SJSA1 (cell line): ENCODE measurements at regions not wholly inside any gene's neighbourhood (a gene's known extent, or its start where the extent isn't known, plus 50 kb on each side); places are given as distances from the start of the nearest gene placed in this dataset.
"Not testable (repeated sequence)": the region's sequence is repeated elsewhere in the genome, so short reads cannot be mapped to it uniquely, and the experiment has no call there.

ENCODE experiments used
- DNase-seq, 2 experiments: peaks; one replicate each; pipeline ENCODE4 v3.0.0-alpha.2; 2015 to 2020; ENCODE audit warnings: low spot score in 2 of 2, low read depth in 1 of 2
- H3K27ac ChIP-seq: fragments of 250-450 bp; sonication (Bioruptor Pico); 2 replicates; pipeline ENCODE4 v1.5.1; 2020; ENCODE audit warnings: mild to moderate bottlenecking, moderate library complexity
- H3K27me3 ChIP-seq: fragments of 250-450 bp; sonication (Bioruptor Pico); replicated peaks from 2 replicates; pipeline ENCODE4 v1.5.1; 2020; ENCODE audit warnings: mild to moderate bottlenecking, moderate library complexity
- H3K36me3 ChIP-seq: fragments of 250-450 bp; sonication (Bioruptor Pico); 2 replicates; pipeline ENCODE4 v1.5.1; 2020; ENCODE audit warnings: mild to moderate bottlenecking
- H3K4me1 ChIP-seq: fragments of 250-450 bp; sonication (Bioruptor Pico); replicated peaks from 2 replicates; pipeline ENCODE4 v1.6.1; 2021; ENCODE audit warnings: mild to moderate bottlenecking
- H3K4me3 ChIP-seq: fragments of 250-450 bp; sonication (Bioruptor Pico); 2 replicates; pipeline ENCODE4 v1.5.1; 2020; ENCODE audit warnings: mild to moderate bottlenecking
- H3K9me3 ChIP-seq: fragments of 250-450 bp; sonication (Bioruptor Pico); replicated peaks from 2 replicates; pipeline ENCODE4 v1.5.1; 2020; ENCODE audit warnings: mild to moderate bottlenecking

- H3K27me3 ChIP-seq, H3K9me3 ChIP-seq, H3K36me3 ChIP-seq, DNase-seq, H3K4me3 ChIP-seq, H3K27ac ChIP-seq, H3K4me1 ChIP-seq: not testable (repeated sequence)
These were observed 111.4 kb upstream of the METTL9 start for GRCh38 chr16:21487956-21488355.

GRCh38 chr16:21499046-21499445 lies 100.3 kb upstream of the METTL9 start:
- H3K9me3 ChIP-seq, H3K27me3 ChIP-seq, DNase-seq, H3K27ac ChIP-seq, H3K4me3 ChIP-seq, H3K4me1 ChIP-seq: not testable (repeated sequence)
- H3K36me3 ChIP-seq: peaks cover 15% of the 10 kb centered on the region

- not testable (repeated sequence) for H3K9me3 ChIP-seq, DNase-seq, H3K4me1 ChIP-seq, H3K27me3 ChIP-seq
- H3K27ac ChIP-seq: peak overlapping the region; percentile 67
- peaks cover 15% of the 10 kb centered on the region for H3K36me3 ChIP-seq
- peak overlapping the region; percentile 52 for H3K4me3 ChIP-seq
These were observed 98.0 kb upstream of the METTL9 start for GRCh38 chr16:21501223-21501868.

- Histone ChIP-seq H3K9me3 (no peaks in the 10 kb centered on the region), H3K4me3 (peak overlapping the region; percentile 52), H3K27me3 (no peaks in the 10 kb centered on the region), H3K27ac (peak overlapping the region; percentile 67), H3K36me3 (peaks cover 19% of the 10 kb centered on the region), H3K4me1 (peaks cover 4% of the 10 kb centered on the region)
- peak; percentile 96 to 99 for DNase-seq
These were observed 97.3 kb upstream of the METTL9 start for GRCh38 chr16:21501869-21502667.

- H3K4me1 ChIP-seq, H3K27ac ChIP-seq, H3K9me3 ChIP-seq, H3K27me3 ChIP-seq, H3K4me3 ChIP-seq: not testable (repeated sequence)
- H3K36me3 ChIP-seq: peaks cover 30% of the 10 kb centered on the region
- peak in 1 of 2 experiments; percentile 35 for DNase-seq
These were observed 95.8 kb upstream of the METTL9 start for GRCh38 chr16:21503574-21503920.

- H3K27me3 ChIP-seq, H3K9me3 ChIP-seq, H3K4me1 ChIP-seq, H3K4me3 ChIP-seq, H3K27ac ChIP-seq: not testable (repeated sequence)
- peak in 1 of 2 experiments; percentile 38 for DNase-seq
- H3K36me3 ChIP-seq: peaks cover 35% of the 10 kb centered on the region
These were observed 95.2 kb upstream of the METTL9 start for GRCh38 chr16:21503941-21504832.

GRCh38 chr16:21505751-21506520 lies 93.4 kb upstream of the METTL9 start:
- not testable (repeated sequence) for H3K9me3 ChIP-seq, H3K4me1 ChIP-seq, H3K27ac ChIP-seq, H3K4me3 ChIP-seq, H3K27me3 ChIP-seq
- H3K36me3 ChIP-seq: peaks cover 53% of the 10 kb centered on the region
- DNase-seq: peak in 1 of 2 experiments; percentile 28

GRCh38 chr16:21506857-21507456 lies 92.4 kb upstream of the METTL9 start:
- not testable (repeated sequence) for H3K27ac ChIP-seq, H3K27me3 ChIP-seq, H3K9me3 ChIP-seq, H3K4me3 ChIP-seq
- Histone ChIP-seq H3K4me1 (peaks cover 19% of the 10 kb centered on the region), H3K36me3 (peaks cover 51% of the 10 kb centered on the region)
- DNase-seq: peak in 1 of 2 experiments; percentile 46

GRCh38 chr16:21507631-21508305 lies 91.6 kb upstream of the METTL9 start:
- H3K27me3 ChIP-seq, H3K4me3 ChIP-seq, H3K9me3 ChIP-seq, H3K27ac ChIP-seq: not testable (repeated sequence)
- Histone ChIP-seq H3K4me1 (peaks cover 22% of the 10 kb centered on the region), H3K36me3 (peaks cover 56% of the 10 kb centered on the region)
- peak in 1 of 2 experiments; percentile 43 for DNase-seq

- peak in 1 of 2 experiments; percentile 42 for DNase-seq
- peaks cover 54% of the 10 kb centered on the region for H3K36me3 ChIP-seq
- not testable (repeated sequence) for H3K9me3 ChIP-seq, H3K4me3 ChIP-seq, H3K27ac ChIP-seq, H3K27me3 ChIP-seq
- peaks cover 25% of the 10 kb centered on the region for H3K4me1 ChIP-seq
These were observed 90.5 kb upstream of the METTL9 start for GRCh38 chr16:21508661-21509436.

- Histone ChIP-seq H3K36me3 (peaks cover 59% of the 10 kb centered on the region), H3K4me1 (peaks cover 25% of the 10 kb centered on the region)
- not testable (repeated sequence) for H3K27me3 ChIP-seq, H3K27ac ChIP-seq, H3K4me3 ChIP-seq, H3K9me3 ChIP-seq
- peak in 1 of 2 experiments; percentile 42 for DNase-seq
These were observed 89.8 kb upstream of the METTL9 start for GRCh38 chr16:21509437-21510086.

- Histone ChIP-seq H3K36me3 (peaks cover 61% of the 10 kb centered on the region), H3K27ac (peak overlapping the region; percentile 51), H3K4me1 (peaks cover 25% of the 10 kb centered on the region)
- not testable (repeated sequence) for H3K4me3 ChIP-seq, H3K27me3 ChIP-seq, H3K9me3 ChIP-seq
- DNase-seq: peak in 1 of 2 experiments; percentile 17
These were observed 88.5 kb upstream of the METTL9 start for GRCh38 chr16:21510869-21511255.
